ENCODE measurements at regions not wholly inside any gene's neighbourhood (a gene's known extent, or its start where the extent isn't known, plus 50 kb on each side); places are given as distances from the start of the nearest gene placed in this dataset.

- CTCF ChIA-PET, result no interaction called here
- Mint-ChIP-seq H3K27ac (ENCODE audit: unreplicated experiment) (no peak overlapping the region), H3K27me3 (ENCODE audit: unreplicated experiment) (no peaks in the 10 kb centered on the region), H3K4me1 (ENCODE audit: low read depth, unreplicated experiment) (peaks cover 18% of the 10 kb centered on the region), H3K36me3 (ENCODE audit: insufficient read depth, unreplicated experiment) (peaks cover 4% of the 10 kb centered on the region), H3K9me3 (ENCODE audit: low read depth, unreplicated experiment) (peaks cover 5% of the 10 kb centered on the region), H3K4me3 (ENCODE audit: low read depth, unreplicated experiment) (no peak overlapping the region)
- DNase-seq, result no peak
- no peak for TF ChIP-seq CTCF (IDR thresholded peaks at IDR 0.05; ENCODE audit: unreplicated experiment)
- no TSS peak for BruUV-seq (replicated peaks)
- intact Hi-C loops (cut with micrococcal nuclease; ENCODE audit: unreplicated experiment), result no loop called here
These were observed 650.0 kb upstream of the ZNF608 start for GRCh38 chr5:125396462-125396861.

- Mint-ChIP-seq H3K36me3 (ENCODE audit: insufficient read depth, unreplicated experiment) (peaks cover 4% of the 10 kb centered on the region), H3K9me3 (ENCODE audit: low read depth, unreplicated experiment) (peaks cover 2% of the 10 kb centered on the region), H3K4me1 (ENCODE audit: low read depth, unreplicated experiment) (peaks cover 18% of the 10 kb centered on the region), H3K27me3 (ENCODE audit: unreplicated experiment) (no peaks in the 10 kb centered on the region), H3K27ac (ENCODE audit: unreplicated experiment) (no peak overlapping the region), H3K4me3 (ENCODE audit: low read depth, unreplicated experiment) (no peak overlapping the region)
- intact Hi-C loops (cut with micrococcal nuclease; ENCODE audit: unreplicated experiment), result no loop called here
- no peak for DNase-seq
- TF ChIP-seq CTCF (IDR thresholded peaks at IDR 0.05; ENCODE audit: unreplicated experiment), result no peak
- CTCF ChIA-PET, result no interaction called here
- no TSS peak for BruUV-seq (replicated peaks)
These were observed 652.0 kb upstream of the ZNF608 start for GRCh38 chr5:125398466-125398865.

- TF ChIP-seq CTCF (IDR thresholded peaks at IDR 0.05; ENCODE audit: unreplicated experiment), result no peak
- Mint-ChIP-seq H3K36me3 (ENCODE audit: insufficient read depth, unreplicated experiment) (peaks cover 1% of the 10 kb centered on the region), H3K27me3 (ENCODE audit: unreplicated experiment) (no peaks in the 10 kb centered on the region), H3K4me1 (ENCODE audit: low read depth, unreplicated experiment) (peaks cover 4% of the 10 kb centered on the region), H3K27ac (ENCODE audit: unreplicated experiment) (no peak overlapping the region), H3K9me3 (ENCODE audit: low read depth, unreplicated experiment) (no peaks in the 10 kb centered on the region), H3K4me3 (ENCODE audit: low read depth, unreplicated experiment) (no peak overlapping the region)
- no TSS peak for BruUV-seq (replicated peaks)
- intact Hi-C loops (cut with micrococcal nuclease; ENCODE audit: unreplicated experiment), result loop anchor here (10.0 kb wide), 1 partner anchor 1725 kb away; no protein-coding TSS in a partner anchor
- no peak for DNase-seq
- CTCF ChIA-PET, result interaction anchor here (0.6 kb wide), 1 partner anchor 407 kb away, joined by 4 read pairs; no protein-coding TSS in a partner anchor
These were observed 653.4 kb upstream of the ZNF608 start for GRCh38 chr5:125399885-125400284.

- BruUV-seq (replicated peaks), result no TSS peak
- Mint-ChIP-seq H3K4me3 (ENCODE audit: low read depth, unreplicated experiment) (no peak overlapping the region), H3K36me3 (ENCODE audit: insufficient read depth, unreplicated experiment) (no peaks in the 10 kb centered on the region), H3K4me1 (ENCODE audit: low read depth, unreplicated experiment) (no peaks in the 10 kb centered on the region), H3K9me3 (ENCODE audit: low read depth, unreplicated experiment) (no peaks in the 10 kb centered on the region), H3K27ac (ENCODE audit: unreplicated experiment) (no peak overlapping the region), H3K27me3 (ENCODE audit: unreplicated experiment) (no peaks in the 10 kb centered on the region)
- TF ChIP-seq CTCF (IDR thresholded peaks at IDR 0.05; ENCODE audit: unreplicated experiment), result no peak
- no peak for DNase-seq
- CTCF ChIA-PET, result no interaction called here
- intact Hi-C loops (cut with micrococcal nuclease; ENCODE audit: unreplicated experiment), result loop anchor here (10.0 kb wide), 1 partner anchor 1727 kb away; no protein-coding TSS in a partner anchor
These were observed 655.5 kb upstream of the ZNF608 start for GRCh38 chr5:125401724-125402622.
